HL-60 (cell line): ENCODE measurements at regions not wholly inside any gene's neighbourhood (a gene's known extent, or its start where the extent isn't known, plus 50 kb on each side); places are given as distances from the start of the nearest gene placed in this dataset.

ENCODE experiments used
- REST ChIP-seq: IDR thresholded peaks from 2 replicates; pipeline ENCODE4 v1.6.1; 2012; ENCODE audit warnings: low read depth; ENCODE audit not compliant: insufficient replicate concordance
- SPI1 ChIP-seq: IDR thresholded peaks from 2 replicates; pipeline ENCODE4 v1.6.1; 2012; ENCODE audit warnings: low read depth, mild to moderate bottlenecking, borderline replicate concordance
- TF ChIP-seq, protein P1 (sequence below): IDR thresholded peaks from one replicate; pipeline ENCODE4 v1.5.1; 2011; ENCODE audit warnings: low read length, control low read depth, inconsistent platforms; ENCODE audit not compliant: insufficient read depth

- TF ChIP-seq, protein P1, sequence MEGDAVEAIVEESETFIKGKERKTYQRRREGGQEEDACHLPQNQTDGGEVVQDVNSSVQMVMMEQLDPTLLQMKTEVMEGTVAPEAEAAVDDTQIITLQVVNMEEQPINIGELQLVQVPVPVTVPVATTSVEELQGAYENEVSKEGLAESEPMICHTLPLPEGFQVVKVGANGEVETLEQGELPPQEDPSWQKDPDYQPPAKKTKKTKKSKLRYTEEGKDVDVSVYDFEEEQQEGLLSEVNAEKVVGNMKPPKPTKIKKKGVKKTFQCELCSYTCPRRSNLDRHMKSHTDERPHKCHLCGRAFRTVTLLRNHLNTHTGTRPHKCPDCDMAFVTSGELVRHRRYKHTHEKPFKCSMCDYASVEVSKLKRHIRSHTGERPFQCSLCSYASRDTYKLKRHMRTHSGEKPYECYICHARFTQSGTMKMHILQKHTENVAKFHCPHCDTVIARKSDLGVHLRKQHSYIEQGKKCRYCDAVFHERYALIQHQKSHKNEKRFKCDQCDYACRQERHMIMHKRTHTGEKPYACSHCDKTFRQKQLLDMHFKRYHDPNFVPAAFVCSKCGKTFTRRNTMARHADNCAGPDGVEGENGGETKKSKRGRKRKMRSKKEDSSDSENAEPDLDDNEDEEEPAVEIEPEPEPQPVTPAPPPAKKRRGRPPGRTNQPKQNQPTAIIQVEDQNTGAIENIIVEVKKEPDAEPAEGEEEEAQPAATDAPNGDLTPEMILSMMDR = no peak
- TF ChIP-seq REST = no peak
- TF ChIP-seq SPI1 = no peak
Measured at GRCh38 chr20:40938020-40938419, 90.6 kb upstream of the TOP1 start.
